GM06990 (cell line): ENCODE measurements at regions not wholly inside any gene's neighbourhood (a gene's known extent, or its start where the extent isn't known, plus 50 kb on each side); places are given as distances from the start of the nearest gene placed in this dataset.

Experiments used
- DNase-seq: peaks from one replicate; pipeline ENCODE4 v3.0.0-alpha.2; 2011; ENCODE audit not compliant: insufficient read length; ENCODE audit errors: extremely low read depth
- H3K27me3 ChIP-seq: replicated peaks from 2 replicates; pipeline ENCODE4 v1.6.0; 2011; ENCODE audit warnings: low read length; ENCODE audit not compliant: control insufficient read depth, insufficient read depth
- H3K36me3 ChIP-seq: 2 replicates; pipeline ENCODE4 v1.5.1; 2011; ENCODE audit warnings: low read length; ENCODE audit not compliant: control insufficient read depth, insufficient read depth
- H3K4me3 ChIP-seq: replicated peaks from 2 replicates; pipeline ENCODE4 v1.5.1; 2011; ENCODE audit warnings: low read depth, mild to moderate bottlenecking, control low read depth, low read length
- TF ChIP-seq, protein P1 (sequence below): IDR thresholded peaks from 2 replicates; pipeline ENCODE4 v1.5.1; 2011; ENCODE audit warnings: low read length, control low read depth, mild to moderate bottlenecking, inconsistent platforms; ENCODE audit not compliant: insufficient read depth, poor library complexity, severe bottlenecking

DNA sequence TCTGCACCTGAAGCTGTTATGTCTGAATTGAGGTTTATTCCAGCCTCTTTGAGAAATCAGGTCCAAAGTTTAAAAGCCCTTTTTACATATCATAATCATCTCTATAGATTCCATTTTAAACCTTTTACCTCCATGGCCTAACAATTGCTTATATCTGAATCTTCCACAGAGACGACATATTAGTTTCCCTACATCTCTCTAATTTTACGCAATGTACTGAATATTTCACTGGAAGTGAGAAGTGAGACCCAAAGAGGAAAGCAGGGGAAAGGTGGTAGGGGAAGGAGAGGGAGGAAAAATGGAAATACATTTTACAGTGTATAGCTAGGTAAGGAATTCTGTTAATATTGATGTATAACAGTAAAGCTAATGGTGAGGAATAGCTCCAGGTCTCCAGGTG is 189.6 kb downstream of the MZT1 start:
- Histone ChIP-seq H3K36me3 (no peaks in the 10 kb centered on the region), H3K4me3 (no peak overlapping the region), H3K27me3 (no peaks in the 10 kb centered on the region)
- TF ChIP-seq, protein P1, sequence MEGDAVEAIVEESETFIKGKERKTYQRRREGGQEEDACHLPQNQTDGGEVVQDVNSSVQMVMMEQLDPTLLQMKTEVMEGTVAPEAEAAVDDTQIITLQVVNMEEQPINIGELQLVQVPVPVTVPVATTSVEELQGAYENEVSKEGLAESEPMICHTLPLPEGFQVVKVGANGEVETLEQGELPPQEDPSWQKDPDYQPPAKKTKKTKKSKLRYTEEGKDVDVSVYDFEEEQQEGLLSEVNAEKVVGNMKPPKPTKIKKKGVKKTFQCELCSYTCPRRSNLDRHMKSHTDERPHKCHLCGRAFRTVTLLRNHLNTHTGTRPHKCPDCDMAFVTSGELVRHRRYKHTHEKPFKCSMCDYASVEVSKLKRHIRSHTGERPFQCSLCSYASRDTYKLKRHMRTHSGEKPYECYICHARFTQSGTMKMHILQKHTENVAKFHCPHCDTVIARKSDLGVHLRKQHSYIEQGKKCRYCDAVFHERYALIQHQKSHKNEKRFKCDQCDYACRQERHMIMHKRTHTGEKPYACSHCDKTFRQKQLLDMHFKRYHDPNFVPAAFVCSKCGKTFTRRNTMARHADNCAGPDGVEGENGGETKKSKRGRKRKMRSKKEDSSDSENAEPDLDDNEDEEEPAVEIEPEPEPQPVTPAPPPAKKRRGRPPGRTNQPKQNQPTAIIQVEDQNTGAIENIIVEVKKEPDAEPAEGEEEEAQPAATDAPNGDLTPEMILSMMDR: no peak
- no peak for DNase-seq

DNA sequence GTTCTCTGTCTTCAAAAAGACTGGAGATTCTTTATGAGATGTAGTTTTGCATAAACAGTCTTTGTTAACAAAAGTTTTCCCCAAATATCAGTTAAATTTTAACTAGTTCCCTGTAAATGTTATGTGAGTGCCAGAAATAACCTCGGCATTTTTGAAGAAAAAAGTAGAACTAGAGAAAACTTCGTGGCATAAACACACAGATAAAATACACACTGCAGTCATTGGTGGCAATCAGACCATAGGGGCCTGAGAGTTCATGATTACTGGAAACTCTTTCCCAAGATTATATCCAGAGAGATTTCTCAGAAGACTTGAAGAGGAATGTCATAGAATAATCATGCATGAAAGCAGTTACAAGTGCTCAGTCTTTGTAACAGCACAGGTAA is 190.0 kb downstream of the MZT1 start:
- TF ChIP-seq, protein P1: no peak
- Histone ChIP-seq H3K27me3 (no peaks in the 10 kb centered on the region), H3K4me3 (no peak overlapping the region), H3K36me3 (no peaks in the 10 kb centered on the region)
- DNase-seq: no peak

DNA sequence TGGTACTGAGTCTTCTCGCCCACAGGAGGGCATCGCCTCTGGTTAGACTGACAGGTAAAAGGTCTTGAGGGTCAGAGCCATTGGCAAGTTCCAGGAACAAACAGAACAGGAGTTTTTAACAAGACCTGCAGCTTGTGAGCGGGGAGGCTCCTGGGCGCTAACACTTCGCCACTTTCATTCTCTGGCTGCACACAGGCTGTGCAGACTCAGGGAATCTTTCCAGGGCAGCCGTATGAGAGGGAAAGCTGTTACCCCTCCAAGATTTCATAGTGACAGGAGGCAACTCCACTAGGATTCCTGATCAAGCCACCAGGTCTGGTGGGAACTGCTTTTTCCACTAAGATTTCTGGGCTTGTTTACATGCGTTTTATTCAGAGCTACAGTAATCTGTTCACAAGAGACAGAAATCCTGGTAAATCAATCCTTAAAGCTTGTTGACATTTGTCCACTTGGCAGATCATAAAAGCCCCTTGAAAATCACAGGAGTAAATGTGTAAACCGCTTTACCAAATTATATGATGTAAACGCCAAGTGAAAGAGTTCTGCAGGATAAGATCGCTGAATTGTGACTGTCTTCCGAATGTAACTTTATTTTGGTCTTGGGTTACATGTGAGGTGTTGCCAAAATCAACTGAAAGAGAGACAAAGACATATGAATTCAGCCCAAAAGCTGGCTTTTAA is 190.6 kb downstream of the MZT1 start:
- no peaks in the 10 kb centered on the region for H3K36me3 ChIP-seq
- DNase-seq: no peak
- TF ChIP-seq, protein P1: no peak
- no peak overlapping the region for H3K4me3 ChIP-seq
- H3K27me3 ChIP-seq: no peaks in the 10 kb centered on the region

DNA sequence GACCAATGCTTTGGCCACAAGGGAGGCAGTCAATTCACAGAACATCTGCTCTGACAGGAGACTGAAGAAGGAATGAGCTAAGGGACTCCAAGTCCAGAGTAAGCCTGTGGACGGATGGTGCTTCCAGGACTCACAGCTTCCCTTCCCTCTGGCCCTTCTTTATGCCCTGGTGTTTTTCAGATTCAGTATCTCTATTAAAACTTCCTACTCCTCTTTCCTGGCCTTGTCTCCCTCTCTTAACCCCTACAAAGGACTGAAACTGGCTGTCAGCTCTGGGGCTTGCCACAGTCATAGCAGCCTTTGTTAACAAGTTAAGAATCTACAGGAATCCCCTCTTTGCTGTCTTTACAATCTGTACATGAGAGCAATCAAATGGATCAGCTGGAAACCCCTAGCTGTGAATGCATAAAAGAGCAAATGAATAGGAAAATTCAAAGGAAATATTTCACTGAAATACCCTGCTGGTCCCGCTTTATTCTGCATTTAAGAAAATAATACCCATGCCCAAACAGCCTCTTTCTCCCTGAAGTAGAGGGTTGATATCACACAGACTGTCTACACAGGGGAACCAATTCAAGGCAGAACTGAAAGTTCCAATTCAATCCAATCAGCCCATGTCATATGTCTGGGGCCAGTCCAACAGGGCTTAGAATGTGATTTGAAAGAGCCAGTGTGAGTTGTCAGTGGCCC is 192.3 kb downstream of the MZT1 start:
- H3K27me3 ChIP-seq: no peaks in the 10 kb centered on the region
- TF ChIP-seq, protein P1: no peak
- DNase-seq: no peak

DNA sequence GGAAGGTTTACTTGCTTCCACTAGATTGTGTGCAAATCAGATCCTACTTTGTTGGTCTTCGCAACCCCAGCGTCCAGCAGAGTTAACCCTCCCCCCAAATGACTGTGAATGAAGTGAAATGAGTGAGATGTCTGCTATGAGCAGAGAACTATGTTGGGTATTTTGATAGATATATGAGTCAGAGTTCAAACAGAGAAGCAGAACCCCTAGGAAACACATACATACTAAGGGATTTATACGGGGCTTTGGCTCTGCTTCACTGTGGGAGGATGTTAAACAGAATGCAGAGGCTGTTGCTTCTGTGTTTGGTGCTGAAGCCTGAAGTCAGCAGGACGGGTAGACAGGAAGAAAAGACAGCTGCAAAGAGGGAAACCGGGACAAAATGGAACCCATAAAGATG is 197.0 kb downstream of the MZT1 start:
- TF ChIP-seq, protein P1: no peak
- H3K27me3 ChIP-seq: no peaks in the 10 kb centered on the region
- DNase-seq: no peak
- H3K36me3 ChIP-seq: no peaks in the 10 kb centered on the region
- no peak overlapping the region for H3K4me3 ChIP-seq

More for the DNA sequence above, 192.3 kb downstream of the MZT1 start:
- no peaks in the 10 kb centered on the region for H3K36me3 ChIP-seq
- H3K4me3 ChIP-seq: no peak overlapping the region
